MM.1S (cell line): ENCODE measurements at regions not wholly inside any gene's neighbourhood (a gene's known extent, or its start where the extent isn't known, plus 50 kb on each side); places are given as distances from the start of the nearest gene placed in this dataset.
A peak's percentile ranks its signal among the peaks of the same experiment; 100 is the strongest.

Experiments used
- CTCF ChIP-seq: fragments of 300-600 bp; sonication (generic); IDR thresholded peaks from 2 replicates; pipeline ENCODE4 v1.5.1; 2016; ENCODE audit warnings: antibody characterized with exemption, low read length, mixed read lengths
- EZH2 ChIP-seq: fragments of 300-600 bp; sonication (generic); optimal IDR thresholded peaks from 2 replicates; pipeline ENCODE3; 2017; ENCODE audit warnings: low read depth, mild to moderate bottlenecking, antibody characterized with exemption, low read length, mixed read lengths
- EZH2phosphoT487 ChIP-seq: fragments of 300-600 bp; sonication (generic); IDR thresholded peaks from 2 replicates; pipeline ENCODE4 v1.6.1; 2018; ENCODE audit warnings: antibody characterized with exemption, low read length

- peak; percentile 47 for TF ChIP-seq CTCF
- no peak for TF ChIP-seq EZH2phosphoT487
- TF ChIP-seq EZH2 = no peak
Observed at GRCh38 chr6:2524090-2524489, 226.6 kb downstream of the MYLK4 start.
